ENCODE measurements at regions not wholly inside any gene's neighbourhood (a gene's known extent, or its start where the extent isn't known, plus 50 kb on each side); places are given as distances from the start of the nearest gene placed in this dataset.
"Not testable (repeated sequence)": the region's sequence is repeated elsewhere in the genome, so short reads cannot be mapped to it uniquely, and the experiment has no call there.

GRCh38 chr6:168238159-168238909 is 81.2 kb downstream of the DACT2 start:
- CTCF ChIA-PET: no interaction called here
- POLR2A ChIA-PET: no interaction called here
- DNase-seq (ENCODE audit: extremely low spot score): no peak
- TF ChIP-seq, protein P1, sequence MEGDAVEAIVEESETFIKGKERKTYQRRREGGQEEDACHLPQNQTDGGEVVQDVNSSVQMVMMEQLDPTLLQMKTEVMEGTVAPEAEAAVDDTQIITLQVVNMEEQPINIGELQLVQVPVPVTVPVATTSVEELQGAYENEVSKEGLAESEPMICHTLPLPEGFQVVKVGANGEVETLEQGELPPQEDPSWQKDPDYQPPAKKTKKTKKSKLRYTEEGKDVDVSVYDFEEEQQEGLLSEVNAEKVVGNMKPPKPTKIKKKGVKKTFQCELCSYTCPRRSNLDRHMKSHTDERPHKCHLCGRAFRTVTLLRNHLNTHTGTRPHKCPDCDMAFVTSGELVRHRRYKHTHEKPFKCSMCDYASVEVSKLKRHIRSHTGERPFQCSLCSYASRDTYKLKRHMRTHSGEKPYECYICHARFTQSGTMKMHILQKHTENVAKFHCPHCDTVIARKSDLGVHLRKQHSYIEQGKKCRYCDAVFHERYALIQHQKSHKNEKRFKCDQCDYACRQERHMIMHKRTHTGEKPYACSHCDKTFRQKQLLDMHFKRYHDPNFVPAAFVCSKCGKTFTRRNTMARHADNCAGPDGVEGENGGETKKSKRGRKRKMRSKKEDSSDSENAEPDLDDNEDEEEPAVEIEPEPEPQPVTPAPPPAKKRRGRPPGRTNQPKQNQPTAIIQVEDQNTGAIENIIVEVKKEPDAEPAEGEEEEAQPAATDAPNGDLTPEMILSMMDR (IDR thresholded peaks at IDR 0.05; ENCODE audit: control extremely low read depth, extremely low read depth, low read depth, missing control alignments): no peak

GRCh38 chr6:168233875-168234213 is 85.7 kb downstream of the DACT2 start:
- CTCF ChIA-PET, POLR2A ChIA-PET: not testable (repeated sequence)

DNA sequence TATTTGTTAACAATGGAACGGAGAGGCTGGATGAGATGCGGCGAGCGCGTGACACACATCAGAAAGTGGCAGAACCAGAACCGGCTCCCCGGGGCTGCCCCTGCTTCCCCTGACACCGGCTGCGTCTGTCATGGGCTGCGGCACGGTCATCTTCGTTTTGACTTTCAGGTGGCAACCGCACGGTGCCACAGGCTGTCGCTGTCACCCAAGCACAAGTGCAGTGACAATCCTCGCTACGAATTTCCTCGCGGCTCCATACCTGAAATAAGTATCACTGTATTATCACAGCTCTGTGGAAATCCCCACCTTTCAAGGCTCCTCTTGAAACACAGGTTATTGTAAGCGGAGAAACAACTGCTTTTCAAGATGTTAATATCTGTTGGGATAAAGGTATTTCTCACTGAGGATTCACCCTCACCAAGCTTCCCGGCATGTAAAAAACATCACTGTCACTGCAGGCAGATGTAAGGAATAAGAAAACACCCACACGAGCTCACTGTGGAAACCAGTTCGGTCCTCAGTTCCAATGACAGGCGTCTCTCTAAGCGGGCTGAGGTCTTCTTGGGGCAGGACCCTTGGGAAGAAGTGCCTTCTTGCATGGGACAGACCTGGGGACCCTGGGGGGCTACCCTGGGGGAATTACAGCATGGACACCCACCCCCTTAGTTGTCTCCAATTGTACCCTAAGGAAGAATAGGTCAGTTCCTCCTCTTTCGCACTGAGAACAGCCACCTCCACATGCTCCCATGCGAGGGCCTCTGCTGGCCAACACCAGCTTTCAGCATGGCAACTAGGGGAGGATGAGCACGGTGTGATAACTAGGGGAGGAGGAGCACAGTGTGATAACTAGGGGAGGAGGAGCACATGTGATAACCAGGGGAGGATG is 86.3 kb downstream of the DACT2 start:
- TF ChIP-seq, protein P1 (IDR thresholded peaks at IDR 0.05; ENCODE audit: control extremely low read depth, extremely low read depth, low read depth, missing control alignments): no peak
- ChIA-PET POLR2A (no interaction called here), CTCF (no interaction called here)
- DNase-seq (ENCODE audit: extremely low spot score): no peak

More at GRCh38 chr6:168233875-168234213, 85.7 kb downstream of the DACT2 start:
- not testable (repeated sequence) for DNase-seq (ENCODE audit: extremely low spot score)

DNA sequence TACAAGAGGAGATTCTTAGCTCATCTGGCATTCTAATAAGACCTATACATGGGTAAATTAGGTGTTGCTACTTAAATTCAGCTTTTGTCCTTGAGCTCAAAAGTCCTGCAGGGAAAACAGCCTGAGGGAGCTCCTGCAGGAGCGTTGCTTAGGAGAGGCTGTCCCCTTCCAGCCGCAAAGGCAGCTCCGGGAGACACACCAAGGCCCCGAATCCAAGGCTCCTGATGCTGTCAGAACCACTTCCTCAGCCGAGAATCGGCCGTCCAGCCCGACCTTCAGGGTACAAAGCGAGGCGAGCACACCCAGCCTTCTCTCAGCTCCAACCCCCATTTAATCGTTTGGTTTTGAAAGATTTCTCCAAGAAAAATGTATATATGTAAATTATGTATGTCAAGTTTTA is 87.0 kb downstream of the DACT2 start:
- no peak for DNase-seq (ENCODE audit: extremely low spot score)
- TF ChIP-seq, protein P1 (IDR thresholded peaks at IDR 0.05; ENCODE audit: control extremely low read depth, extremely low read depth, low read depth, missing control alignments): no peak
- ChIA-PET POLR2A (no interaction called here), CTCF (no interaction called here)

DNA sequence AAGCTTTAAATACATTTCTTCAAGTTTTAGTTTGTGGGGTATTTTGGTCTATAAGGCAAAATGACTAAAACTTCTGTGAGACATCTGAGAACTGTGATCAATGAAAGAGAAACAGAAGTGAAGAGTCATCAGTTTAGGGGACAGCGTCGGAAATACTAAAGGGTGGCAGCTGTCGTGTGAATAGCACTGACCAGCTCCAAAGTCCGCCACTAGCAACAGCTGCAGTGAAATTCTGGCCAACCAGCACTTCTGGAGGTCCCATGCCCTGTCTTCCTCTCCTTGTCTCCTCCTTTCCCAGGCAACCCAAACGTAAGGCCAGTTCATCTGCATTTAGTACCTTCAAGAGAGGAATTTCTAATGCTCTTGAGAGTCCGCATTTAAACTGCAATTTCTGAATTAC is 87.5 kb downstream of the DACT2 start:
- TF ChIP-seq, protein P1 (IDR thresholded peaks at IDR 0.05; ENCODE audit: control extremely low read depth, extremely low read depth, low read depth, missing control alignments): no peak
- ChIA-PET CTCF (interaction anchor here (1.0 kb wide), 1 partner anchor 8 kb away, joined by 3 read pairs; no protein-coding TSS in a partner anchor), POLR2A (no interaction called here)
- no peak for DNase-seq (ENCODE audit: extremely low spot score)

DNA sequence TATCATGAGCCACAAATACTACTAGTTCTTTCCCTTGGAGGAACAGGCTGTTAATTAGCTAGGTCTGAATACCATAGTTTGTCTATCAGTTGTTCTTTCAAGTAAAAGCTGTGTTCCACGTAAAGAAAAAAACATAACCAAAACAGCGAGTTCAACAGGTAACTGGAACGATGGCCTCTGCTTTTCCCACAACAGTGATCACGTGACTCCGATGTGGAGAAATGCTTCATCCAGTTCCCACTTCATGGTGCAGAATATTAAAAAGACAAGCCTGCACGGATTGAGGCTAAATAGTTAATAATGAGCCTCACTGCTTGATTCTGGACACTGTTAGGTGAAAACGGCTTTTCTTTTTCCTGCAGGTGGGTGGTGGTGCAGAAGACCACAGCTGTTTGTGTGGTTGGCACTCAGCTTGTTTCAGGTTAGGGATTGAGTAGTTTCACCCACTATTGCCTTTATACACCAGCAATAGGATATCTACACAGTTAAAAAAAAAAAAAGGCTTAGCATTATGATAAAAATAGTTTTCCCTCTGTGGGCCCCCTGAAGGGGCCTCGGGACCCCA is 88.1 kb downstream of the DACT2 start:
- POLR2A ChIA-PET: no interaction called here
- DNase-seq (ENCODE audit: extremely low spot score): no peak
- TF ChIP-seq, protein P1 (IDR thresholded peaks at IDR 0.05; ENCODE audit: control extremely low read depth, extremely low read depth, low read depth, missing control alignments): no peak
- CTCF ChIA-PET: interaction anchor here (1.0 kb wide), 1 partner anchor 9 kb away, joined by 3 read pairs; no protein-coding TSS in a partner anchor

GRCh38 chr6:168229368-168229752 is 90.2 kb downstream of the DACT2 start:
- ChIA-PET CTCF (no interaction called here), POLR2A (no interaction called here)

More at GRCh38 chr6:168229368-168229752, 90.2 kb downstream of the DACT2 start:
- TF ChIP-seq, protein P1 (IDR thresholded peaks at IDR 0.05; ENCODE audit: control extremely low read depth, extremely low read depth, low read depth, missing control alignments): no peak
- no peak for DNase-seq (ENCODE audit: extremely low spot score)

Measured in GM10248 (cell line).